Heart right ventricle (tissue), 16 donors: ENCODE measurements at regions not wholly inside any gene's neighbourhood (a gene's known extent, or its start where the extent isn't known, plus 50 kb on each side); places are given as distances from the start of the nearest gene placed in this dataset.

Source experiments
- ATAC-seq, 8 donors: fragments of 200-7000 bp; cut with Tn5 transposase; one replicate each; pipeline ENCODE4 v1.9.1; 2020; ENCODE audit warnings: mild to moderate bottlenecking in 8 of 8, moderate library complexity in 8 of 8, moderate number of reproducible peaks in 1 of 8
- DNase-seq, 2 donors: peaks; one replicate each; pipeline ENCODE4 v3.0.0-alpha.2; 2020
- H3K27ac ChIP-seq, 10 donors: fragments of 200-600 bp; sonication (generic) in 2 of 10; one replicate each; pipeline versions ENCODE4 v1.5.0 to v1.8.0; 2020 to 2022; ENCODE audit warnings: mild to moderate bottlenecking in 3 of 10
- H3K27me3 ChIP-seq, 7 donors: fragments of 200-600 bp; one replicate each; pipeline ENCODE4 v1.8.0; 2021 to 2022; ENCODE audit warnings: mild to moderate bottlenecking in 2 of 7
- H3K36me3 ChIP-seq, 9 donors: fragments of 200-600 bp; sonication (generic) in 1 of 9; one replicate each; pipeline versions ENCODE4 v1.5.0 to v1.8.0; 2020 to 2022; ENCODE audit warnings: mild to moderate bottlenecking in 2 of 9
- H3K4me1 ChIP-seq, 9 donors: fragments of 200-600 bp; sonication (generic) in 1 of 9; one replicate each; pipeline versions ENCODE4 v1.5.0 to v1.8.0; 2020 to 2022; ENCODE audit warnings: mild to moderate bottlenecking in 4 of 9
- H3K4me3 ChIP-seq, 10 donors: fragments of 200-600 bp; sonication (generic) in 2 of 10; one replicate each; pipeline versions ENCODE4 v1.5.0 to v1.8.0; 2020 to 2022; ENCODE audit warnings: mild to moderate bottlenecking in 7 of 10, moderate library complexity in 2 of 10
- H3K9me3 ChIP-seq, 11 donors: fragments of 200-600 bp in 10 of 11; sonication (generic) in 2 of 11; one replicate each; pipeline versions ENCODE4 v1.5.0 to v1.8.0; 2013 to 2022; ENCODE audit warnings: mild to moderate bottlenecking in 2 of 11, control low read depth in 1 of 11, moderate library complexity in 1 of 11
- CTCF ChIP-seq, 9 donors: fragments of 200-600 bp; sonication (generic) in 2 of 9; IDR thresholded peaks; one replicate each; pipeline versions ENCODE4 v1.5.0 to v1.8.0; 2021 to 2022; ENCODE audit warnings: antibody characterized with exemption in 9 of 9, mild to moderate bottlenecking in 5 of 9, moderate library complexity in 1 of 9
- WGBS, 2 donors: extraction: QIAGEN DNeasy Blood & Tissue Kit; methylation state at CpG; one replicate each; pipeline ENCODE4 v1.1.7; 2013; ENCODE audit warnings: inconsistent platforms in 1 of 2; 5-methylcytosine and 5-hydroxymethylcytosine counted together
- intact Hi-C, 10 donors: fragments of 100-400 bp; cut with DNase I; formaldehyde crosslinking; loops; one replicate each; pipeline versions ENCODE4 v1.11.1 to v1.14.2; 2022
- donor health status: Arrhythmogenic right ventricular cardiomyopathy.
- donor health status: ischemic (EF 13 %, LVEDD 7.1; RV severe dilation, severe dysfunction).
- donor health status: healthy with polysubstance abuse.
- donor health status: DM: no; HTN: yes; CAD: no.
- donor health status: DM: no; HTN: no; CAD: no.
- donor health status: ischemic (EF 25% LVEDD 6.9; RV normal size, moderate dysfunction).
- donor health status: ischemic (EF 25% LVEDD 5.7; RV mildly dilated, moderate dysfunction).
- donor health status: healthy.
- donor health status: DM: yes; HTN: yes; CAD: no.
- donor health status: Ischemic cardiomyopathy.
- donor health status: ischemic (EF 35%, LVEDD 5.7; RV mildly dilated, moderate dysfunction).
- donor health status: nonischemic (EF 11% LVEDD 7.7; RV severe dilation, severe dysfunction).
- donor health status: DM: yes; HTN: yes; CAD: no.
- donor health status: PGD.
- donor health status: ischemic (EF 29% LVEDD 5.4; RV normal size, mild dysfunction).
- donor health status: nonischemic (EF 23%, LVEDD 6.1; RV moderate dilation, normal function).

- TF ChIP-seq CTCF (IDR thresholded peaks at IDR 0.05) = no peak
- H3K27me3 ChIP-seq = no peaks in the 10 kb centered on the region
- H3K27ac ChIP-seq = no peak overlapping the region
- DNase-seq (no peak), ATAC-seq (no peak)
- H3K4me3 ChIP-seq = no peak overlapping the region
- H3K36me3 ChIP-seq = no peaks in the 10 kb centered on the region
- no peaks in the 10 kb centered on the region for H3K4me1 ChIP-seq
- peaks cover 0 to 5% (median 0%) of the 10 kb centered on the region in 11 donors for H3K9me3 ChIP-seq
- intact Hi-C loops = no loop called here
- WGBS, 2 donors = 93 to 95% methylated on average over 14 of the region's 14 CpGs
Measured at GRCh38 chr13:58528351-58528750, 896.8 kb downstream of the PCDH17 start.

- ATAC-seq (no peak), DNase-seq (no peak)
- 82 to 88% methylated on average over 4 of the region's 4 CpGs for WGBS, 2 donors
- no peak overlapping the region for H3K4me3 ChIP-seq
- H3K27ac ChIP-seq = no peak overlapping the region
- peaks cover 0 to 5% (median 0%) of the 10 kb centered on the region in 11 donors for H3K9me3 ChIP-seq
- TF ChIP-seq CTCF (IDR thresholded peaks at IDR 0.05) = no peak
- H3K4me1 ChIP-seq = no peaks in the 10 kb centered on the region
- intact Hi-C loops = no loop called here
- no peaks in the 10 kb centered on the region for H3K27me3 ChIP-seq
- H3K36me3 ChIP-seq = no peaks in the 10 kb centered on the region
Measured at GRCh38 chr13:58531614-58532013, 900.1 kb downstream of the PCDH17 start.

GRCh38 chr13:58542530-58542929 lies 911.0 kb downstream of the PCDH17 start:
- no peak for TF ChIP-seq CTCF (IDR thresholded peaks at IDR 0.05)
- DNase-seq = no peak
- no peak overlapping the region for H3K27ac ChIP-seq
- no peaks in the 10 kb centered on the region for H3K27me3 ChIP-seq
- peaks cover 0 to 17% (median 2%) of the 10 kb centered on the region in 11 donors for H3K9me3 ChIP-seq
- H3K4me3 ChIP-seq = no peak overlapping the region
- intact Hi-C loops = no loop called here
- no peak for ATAC-seq
- H3K36me3 ChIP-seq = no peaks in the 10 kb centered on the region
- no peaks in the 10 kb centered on the region for H3K4me1 ChIP-seq

GRCh38 chr13:58547419-58547818 lies 915.9 kb downstream of the PCDH17 start:
- ATAC-seq (no peak), DNase-seq (no peak)
- WGBS, 2 donors = 49 to 61% methylated on average over 1 of the region's 1 CpG
- TF ChIP-seq CTCF (IDR thresholded peaks at IDR 0.05) = no peak
- Histone ChIP-seq H3K27me3 (no peaks in the 10 kb centered on the region), H3K4me1 (no peaks in the 10 kb centered on the region), H3K4me3 (no peak overlapping the region), H3K36me3 (no peaks in the 10 kb centered on the region), H3K27ac (no peak overlapping the region), H3K9me3 (no peaks in the 10 kb centered on the region)
- intact Hi-C loops = no loop called here

GRCh38 chr13:58566176-58566575 lies 934.6 kb downstream of the PCDH17 start:
- TF ChIP-seq CTCF (IDR thresholded peaks at IDR 0.05) = no peak
- whole genome bisulfite sequencing, 2 donors = 52 to 67% methylated on average over 3 of the region's 3 CpGs
- H3K36me3 ChIP-seq = no peaks in the 10 kb centered on the region

More at GRCh38 chr13:58566176-58566575, 934.6 kb downstream of the PCDH17 start:
- intact Hi-C loops = no loop called here
- Histone ChIP-seq H3K27ac (no peak overlapping the region), H3K27me3 (no peaks in the 10 kb centered on the region), H3K9me3 (no peaks in the 10 kb centered on the region), H3K4me3 (no peak overlapping the region), H3K4me1 (peaks cover 0 to 5% (median 0%) of the 10 kb centered on the region in 9 donors)
- DNase-seq (no peak), ATAC-seq (peak in 1 of 8 donors; percentile 42)
